ENCODE measurements at regions not wholly inside any gene's neighbourhood (a gene's known extent, or its start where the extent isn't known, plus 50 kb on each side); places are given as distances from the start of the nearest gene placed in this dataset.
"Not testable (repeated sequence)": the region's sequence is repeated elsewhere in the genome, so short reads cannot be mapped to it uniquely, and the experiment has no call there.

- H3K36me3 ChIP-seq (ENCODE audit: control insufficient read depth, insufficient read depth, low read length), result no peaks in the 10 kb centered on the region
- H3K4me2 ChIP-seq (ENCODE audit: extremely low read depth, insufficient read depth, low read length), result no peak overlapping the region
- H3K4me1 ChIP-seq (ENCODE audit: control insufficient read depth, extremely low read depth, insufficient read depth, low read length), result peaks cover 2% of the 10 kb centered on the region
- no peaks in the 10 kb centered on the region for H3K27me3 ChIP-seq (ENCODE audit: control insufficient read depth, insufficient read depth, low read length)
- TF ChIP-seq CTCF (conservative IDR thresholded peaks at IDR 0.05 in 1 of 2, IDR thresholded peaks at IDR 0.05 in 1 of 2; ENCODE audit: low read depth in 1 of 2, low read length in 2 of 2) (no peak), EZH2 (IDR thresholded peaks at IDR 0.05; ENCODE audit: low read length, missing control alignments) (no peak)
- no peaks in the 10 kb centered on the region for H3K9me3 ChIP-seq (ENCODE audit: control insufficient read depth, insufficient read depth, low read depth, low read length)
- DNase-seq (ENCODE audit: low read depth in 2 of 2), result no peak
- H4K20me1 ChIP-seq (ENCODE audit: control insufficient read depth, extremely low read depth, insufficient read depth, low read length), result no peaks in the 10 kb centered on the region
- no peak overlapping the region for H3K9ac ChIP-seq (ENCODE audit: insufficient read depth, low read length)
- H2AFZ ChIP-seq (ENCODE audit: low read length), result no peak overlapping the region
- H3K79me2 ChIP-seq (ENCODE audit: control insufficient read depth, insufficient read depth, low read length), result no peaks in the 10 kb centered on the region
- no peak overlapping the region for H3K4me3 ChIP-seq (replicated peaks in 1 of 4; ENCODE audit: control extremely low read depth in 1 of 4, insufficient read depth in 1 of 4, low read depth in 3 of 4, low read length in 4 of 4)
- no peak overlapping the region for H3K27ac ChIP-seq (ENCODE audit: insufficient read depth, low read length)
Observed at GRCh38 chr10:35874311-35875015, 232.4 kb upstream of the FZD8 start.

- H3K79me2 ChIP-seq (ENCODE audit: control insufficient read depth, insufficient read depth, low read length), result no peaks in the 10 kb centered on the region
- no peak overlapping the region for H3K4me2 ChIP-seq (ENCODE audit: extremely low read depth, insufficient read depth, low read length)
- H3K4me3 ChIP-seq (replicated peaks in 1 of 4; ENCODE audit: control extremely low read depth in 1 of 4, insufficient read depth in 1 of 4, low read depth in 3 of 4, low read length in 4 of 4), result no peak overlapping the region
- no peaks in the 10 kb centered on the region for H3K36me3 ChIP-seq (ENCODE audit: control insufficient read depth, insufficient read depth, low read length)
- H3K27me3 ChIP-seq (ENCODE audit: control insufficient read depth, insufficient read depth, low read length), result no peaks in the 10 kb centered on the region
- H4K20me1 ChIP-seq (ENCODE audit: control insufficient read depth, extremely low read depth, insufficient read depth, low read length), result no peaks in the 10 kb centered on the region
- no peak for TF ChIP-seq EZH2 (IDR thresholded peaks at IDR 0.05; ENCODE audit: low read length, missing control alignments)
- no peak for TF ChIP-seq CTCF (conservative IDR thresholded peaks at IDR 0.05 in 1 of 2, IDR thresholded peaks at IDR 0.05 in 1 of 2; ENCODE audit: low read depth in 1 of 2, low read length in 2 of 2)
- no peak for DNase-seq (ENCODE audit: low read depth in 2 of 2)
- H3K4me1 ChIP-seq (ENCODE audit: control insufficient read depth, extremely low read depth, insufficient read depth, low read length), result peaks cover 2% of the 10 kb centered on the region
- no peak overlapping the region for H3K27ac ChIP-seq (ENCODE audit: insufficient read depth, low read length)
- H3K9me3 ChIP-seq (ENCODE audit: control insufficient read depth, insufficient read depth, low read depth, low read length), result no peaks in the 10 kb centered on the region
- no peak overlapping the region for H3K9ac ChIP-seq (ENCODE audit: insufficient read depth, low read length)
- no peak overlapping the region for H2AFZ ChIP-seq (ENCODE audit: low read length)
Observed at GRCh38 chr10:35872671-35873070, 230.6 kb upstream of the FZD8 start.

GRCh38 chr10:35870665-35871310 lies 228.7 kb upstream of the FZD8 start:
- TF ChIP-seq EZH2 (IDR thresholded peaks at IDR 0.05; ENCODE audit: low read length, missing control alignments), result no peak
- H3K27ac ChIP-seq (ENCODE audit: insufficient read depth, low read length), result no peak overlapping the region
- H3K9ac ChIP-seq (ENCODE audit: insufficient read depth, low read length), result no peak overlapping the region
- no peaks in the 10 kb centered on the region for H3K9me3 ChIP-seq (ENCODE audit: control insufficient read depth, insufficient read depth, low read depth, low read length)
- no peak for DNase-seq (ENCODE audit: low read depth in 2 of 2)
- H3K79me2 ChIP-seq (ENCODE audit: control insufficient read depth, insufficient read depth, low read length), result no peaks in the 10 kb centered on the region
- no peaks in the 10 kb centered on the region for H3K36me3 ChIP-seq (ENCODE audit: control insufficient read depth, insufficient read depth, low read length)
- no peak overlapping the region for H3K4me2 ChIP-seq (ENCODE audit: extremely low read depth, insufficient read depth, low read length)
- peaks cover 2% of the 10 kb centered on the region for H3K4me1 ChIP-seq (ENCODE audit: control insufficient read depth, extremely low read depth, insufficient read depth, low read length)
- no peak overlapping the region for H3K4me3 ChIP-seq (replicated peaks in 1 of 4; ENCODE audit: control extremely low read depth in 1 of 4, insufficient read depth in 1 of 4, low read depth in 3 of 4, low read length in 4 of 4)
- no peak overlapping the region for H2AFZ ChIP-seq (ENCODE audit: low read length)
- no peaks in the 10 kb centered on the region for H3K27me3 ChIP-seq (ENCODE audit: control insufficient read depth, insufficient read depth, low read length)
- H4K20me1 ChIP-seq (ENCODE audit: control insufficient read depth, extremely low read depth, insufficient read depth, low read length), result no peaks in the 10 kb centered on the region

GRCh38 chr10:35858676-35859283 lies 216.7 kb upstream of the FZD8 start:
- not testable (repeated sequence) for H2AFZ ChIP-seq (ENCODE audit: low read length); H3K4me2 ChIP-seq (ENCODE audit: extremely low read depth, insufficient read depth, low read length); H3K27ac ChIP-seq (ENCODE audit: insufficient read depth, low read length); DNase-seq (ENCODE audit: low read depth in 2 of 2); H3K27me3 ChIP-seq (ENCODE audit: control insufficient read depth, insufficient read depth, low read length); H4K20me1 ChIP-seq (ENCODE audit: control insufficient read depth, extremely low read depth, insufficient read depth, low read length); H3K9ac ChIP-seq (ENCODE audit: insufficient read depth, low read length); H3K79me2 ChIP-seq (ENCODE audit: control insufficient read depth, insufficient read depth, low read length); H3K36me3 ChIP-seq (ENCODE audit: control insufficient read depth, insufficient read depth, low read length); H3K4me1 ChIP-seq (ENCODE audit: control insufficient read depth, extremely low read depth, insufficient read depth, low read length); H3K9me3 ChIP-seq (ENCODE audit: control insufficient read depth, insufficient read depth, low read depth, low read length); H3K4me3 ChIP-seq (replicated peaks in 1 of 4; ENCODE audit: control extremely low read depth in 1 of 4, insufficient read depth in 1 of 4, low read depth in 3 of 4, low read length in 4 of 4)

All from fibroblast of lung (primary cell).